ENCODE measurements at regions not wholly inside any gene's neighbourhood (a gene's known extent, or its start where the extent isn't known, plus 50 kb on each side); places are given as distances from the start of the nearest gene placed in this dataset.

- DNase-seq (ENCODE audit: low spot score) = no peak
- no peaks in the 10 kb centered on the region for H3K9me3 ChIP-seq
- peaks cover 0 to 10% of the 10 kb centered on the region in 2 donors for H3K4me1 ChIP-seq
- no peak for TF ChIP-seq CTCF (IDR thresholded peaks at IDR 0.05)
- no peaks in the 10 kb centered on the region for H3K27me3 ChIP-seq
- H3K4me3 ChIP-seq = no peak overlapping the region
- H3K27ac ChIP-seq = no peak overlapping the region
- H3K36me3 ChIP-seq = no peaks in the 10 kb centered on the region
These were observed 54.5 kb upstream of the GADD45A start for GRCh38 chr1:67630438-67631045.

GRCh38 chr1:67632356-67632755 lies 52.6 kb upstream of the GADD45A start:
- no peaks in the 10 kb centered on the region for H3K9me3 ChIP-seq
- H3K36me3 ChIP-seq = no peaks in the 10 kb centered on the region
- no peak for DNase-seq (ENCODE audit: low spot score)
- peaks cover 0 to 10% of the 10 kb centered on the region in 2 donors for H3K4me1 ChIP-seq
- no peaks in the 10 kb centered on the region for H3K27me3 ChIP-seq
- no peak overlapping the region for H3K27ac ChIP-seq
- TF ChIP-seq CTCF (IDR thresholded peaks at IDR 0.05) = no peak
- H3K4me3 ChIP-seq = no peak overlapping the region

- Histone ChIP-seq H3K4me3 (no peak overlapping the region), H3K36me3 (no peaks in the 10 kb centered on the region), H3K27me3 (no peaks in the 10 kb centered on the region), H3K9me3 (no peaks in the 10 kb centered on the region), H3K27ac (no peak overlapping the region), H3K4me1 (peaks cover 0 to 10% of the 10 kb centered on the region in 2 donors)
- no peak for TF ChIP-seq CTCF (IDR thresholded peaks at IDR 0.05)
- DNase-seq (ENCODE audit: low spot score) = no peak
These were observed 52.0 kb upstream of the GADD45A start for GRCh38 chr1:67632811-67633655.

- Histone ChIP-seq H3K4me3 (no peak overlapping the region), H3K36me3 (no peaks in the 10 kb centered on the region), H3K4me1 (peaks cover 0 to 5% of the 10 kb centered on the region in 2 donors), H3K9me3 (no peaks in the 10 kb centered on the region), H3K27me3 (no peaks in the 10 kb centered on the region), H3K27ac (no peak overlapping the region)
- TF ChIP-seq CTCF (IDR thresholded peaks at IDR 0.05) = no peak
- DNase-seq (ENCODE audit: low spot score) = no peak
These were observed 50.5 kb upstream of the GADD45A start for GRCh38 chr1:67634396-67634935.

GRCh38 chr1:67635055-67635809 lies 49.8 kb upstream of the GADD45A start:
- H3K36me3 ChIP-seq = no peaks in the 10 kb centered on the region

More at GRCh38 chr1:67635055-67635809, 49.8 kb upstream of the GADD45A start:
- H3K4me3 ChIP-seq = no peak overlapping the region
- no peak overlapping the region for H3K27ac ChIP-seq
- TF ChIP-seq CTCF (IDR thresholded peaks at IDR 0.05) = no peak
- H3K9me3 ChIP-seq = no peaks in the 10 kb centered on the region
- DNase-seq (ENCODE audit: low spot score) = no peak
- H3K27me3 ChIP-seq = no peaks in the 10 kb centered on the region
- H3K4me1 ChIP-seq = no peaks in the 10 kb centered on the region

All from right atrium auricular region (tissue), 2 donors.